SK-N-SH (cell line): ENCODE measurements at regions not wholly inside any gene's neighbourhood (a gene's known extent, or its start where the extent isn't known, plus 50 kb on each side); places are given as distances from the start of the nearest gene placed in this dataset.
A peak's percentile ranks its signal among the peaks of the same experiment; 100 is the strongest.

Experiments
- CTCF ChIA-PET: fragments of 300-600, 350-600 bp; formaldehyde crosslinking; extraction: SDS; loops from one replicate; lab custom pipeline; 2021; lab: Yijun Ruan, JAX
- POLR2A ChIA-PET: fragments of 350-600 bp; sonication (Branson Sonifier 250); formaldehyde crosslinking; extraction: SDS; loops from one replicate; lab custom pipeline; 2020; ENCODE audit warnings: antibody characterized with exemption, inconsistent platforms; lab: Yijun Ruan, JAX
- DNase-seq: peaks from one replicate; pipeline ENCODE4 v3.0.0; 2012
- H2AFZ ChIP-seq: fragments of 200-600 bp; sonication (generic); 2 replicates; pipeline ENCODE4 v1.8.1; 2016; ENCODE audit warnings: antibody characterized with exemption, mild to moderate bottlenecking, low read depth
- H3F3A ChIP-seq: fragments of 200-600 bp; sonication (generic); replicated peaks from 2 replicates; pipeline ENCODE3; 2016; ENCODE audit warnings: antibody characterized with exemption, mild to moderate bottlenecking; ENCODE audit not compliant: insufficient read depth
- H3K27ac ChIP-seq, 2 experiments: fragments of 200-500 bp in 1 of 2; fragments of 200-600 bp in 1 of 2; sonication (Bioruptor generic) in 1 of 2; sonication (generic), shearing (Covaris generic) in 1 of 2; 2 replicates each; pipeline versions ENCODE4 v1.5.1 to v1.6.1; 2014 to 2016; ENCODE audit warnings: low read depth in 2 of 2, inconsistent platforms in 1 of 2, low read length in 1 of 2, mild to moderate bottlenecking in 1 of 2, mixed read lengths in 1 of 2
- H3K27me3 ChIP-seq: fragments of 200-600 bp; sonication (generic), shearing (Covaris generic); 2 replicates; pipeline ENCODE4 v1.6.1; 2016; ENCODE audit warnings: mixed run types; ENCODE audit not compliant: insufficient read depth
- H3K36me3 ChIP-seq, 2 experiments: fragments of 200-500 bp in 1 of 2; fragments of 200-600 bp in 1 of 2; sonication (Bioruptor generic) in 1 of 2; sonication (generic) in 1 of 2; replicated peaks in 1 of 2; 2 replicates each; pipeline versions ENCODE3 to v1.5.1; 2014 to 2016; ENCODE audit warnings: low read length in 1 of 2, mild to moderate bottlenecking in 1 of 2; ENCODE audit not compliant: insufficient read depth in 2 of 2, control insufficient read depth in 1 of 2
- H3K4me1 ChIP-seq, 2 experiments: fragments of 200-500 bp in 1 of 2; fragments of 200-600 bp in 1 of 2; sonication (Bioruptor generic) in 1 of 2; sonication (generic), shearing (Covaris generic) in 1 of 2; 2 replicates each; pipeline versions ENCODE4 v1.5.1 to v1.6.1; 2014 to 2016; ENCODE audit warnings: low read depth in 1 of 2, low read length in 1 of 2, mixed run types in 1 of 2; ENCODE audit not compliant: insufficient read depth in 2 of 2, control insufficient read depth in 1 of 2
- H3K4me2 ChIP-seq: fragments of 200-600 bp; sonication (generic), shearing (Covaris generic); 2 replicates; pipeline ENCODE4 v1.6.1; 2017; ENCODE audit warnings: mixed run types
- H3K4me3 ChIP-seq, 2 experiments: fragments of 200-500 bp in 1 of 2; fragments of 200-600 bp in 1 of 2; sonication (Bioruptor generic) in 1 of 2; sonication (generic), shearing (Covaris generic) in 1 of 2; 2 replicates each; pipeline versions ENCODE4 v1.5.1 to v1.8.1; 2014 to 2016; ENCODE audit warnings: low read depth in 2 of 2, inconsistent platforms in 1 of 2, low read length in 1 of 2, mild to moderate bottlenecking in 1 of 2, mixed read lengths in 1 of 2, moderate library complexity in 1 of 2
- H3K79me2 ChIP-seq: fragments of 200-600 bp; sonication (generic); 2 replicates; pipeline ENCODE4 v1.8.1; 2017; ENCODE audit warnings: mild to moderate bottlenecking; ENCODE audit not compliant: insufficient read depth
- H3K9ac ChIP-seq: fragments of 200-600 bp; sonication (generic); 2 replicates; pipeline ENCODE4 v1.6.1; 2017; ENCODE audit warnings: mixed run types
- H3K9me2 ChIP-seq: fragments of 200-600 bp; sonication (generic); 2 replicates; pipeline ENCODE4 v1.6.1; 2017; ENCODE audit warnings: mixed run types
- H3K9me3 ChIP-seq: fragments of 200-600 bp; sonication (generic); 2 replicates; pipeline ENCODE4 v1.6.1; 2017; ENCODE audit warnings: mixed run types, mild to moderate bottlenecking, moderate library complexity
- H4K20me1 ChIP-seq: fragments of 200-600 bp; sonication (generic); 2 replicates; pipeline ENCODE4 v1.6.1; 2017; ENCODE audit warnings: mild to moderate bottlenecking, mixed run types; ENCODE audit not compliant: insufficient read depth
- CHD2 ChIP-seq: fragments of 150-350 bp; IDR thresholded peaks from 2 replicates; pipeline ENCODE4 v1.6.1; 2018; ENCODE audit warnings: low read length; ENCODE audit not compliant: partially characterized antibody
- CTCF ChIP-seq: fragments of 200-600 bp; sonication (generic); IDR thresholded peaks from 2 replicates; pipeline ENCODE4 v1.6.1; 2017; ENCODE audit warnings: antibody characterized with exemption, mild to moderate bottlenecking, moderate library complexity
- EP300 ChIP-seq, 2 experiments: IDR thresholded peaks; 2 replicates each; pipeline versions ENCODE4 v1.4.0 to v1.6.1; 2012; ENCODE audit warnings: borderline replicate concordance in 1 of 2, low read depth in 1 of 2, low read length in 1 of 2
- FOSL2 ChIP-seq: IDR thresholded peaks from 2 replicates; pipeline ENCODE4 v1.4.0; 2012; ENCODE audit warnings: low read depth, mild to moderate bottlenecking, moderate library complexity, borderline replicate concordance
- GABPA ChIP-seq: IDR thresholded peaks from 2 replicates; pipeline ENCODE4 v1.4.0; 2012; ENCODE audit warnings: low read depth, mild to moderate bottlenecking
- IRF3 ChIP-seq: fragments of 150-350 bp; IDR thresholded peaks from 2 replicates; pipeline ENCODE4 v1.6.1; 2016; ENCODE audit warnings: mild to moderate bottlenecking, low read depth, low read length
- MAX ChIP-seq: IDR thresholded peaks from 2 replicates; pipeline ENCODE4 v1.4.0; 2012; ENCODE audit warnings: low read depth
- MEF2A ChIP-seq: IDR thresholded peaks from 2 replicates; pipeline ENCODE4 v1.4.0; 2012; ENCODE audit warnings: low read depth, borderline replicate concordance
- NFIC ChIP-seq: IDR thresholded peaks from 2 replicates; pipeline ENCODE4 v1.4.0; 2012; ENCODE audit warnings: borderline replicate concordance
- PBX3 ChIP-seq: IDR thresholded peaks from 2 replicates; pipeline ENCODE4; 2012
- POLR2AphosphoS5 ChIP-seq: IDR thresholded peaks from 2 replicates; pipeline ENCODE4 v1.6.1; 2012; ENCODE audit warnings: low read depth, low read length
- RAD21 ChIP-seq: IDR thresholded peaks from 2 replicates; pipeline ENCODE4 v1.6.1; 2012; ENCODE audit warnings: mild to moderate bottlenecking, low read length
- RFX5 ChIP-seq: IDR thresholded peaks from 2 replicates; pipeline ENCODE4 v1.6.1; 2012; ENCODE audit warnings: mild to moderate bottlenecking, improper control_type of control experiment, low read length
- RXRA ChIP-seq: IDR thresholded peaks from 2 replicates; pipeline ENCODE4 v1.4.0; 2012; ENCODE audit warnings: low read depth, mild to moderate bottlenecking, borderline replicate concordance
- SIN3A ChIP-seq: IDR thresholded peaks from 2 replicates; pipeline ENCODE4 v1.6.1; 2012; ENCODE audit warnings: low read depth, mild to moderate bottlenecking, low read length, moderate library complexity, borderline replicate concordance
- SMC3 ChIP-seq: IDR thresholded peaks from 2 replicates; pipeline ENCODE4 v1.6.1; 2012; ENCODE audit warnings: low read depth, low read length, improper control_type of control experiment
- TAF1 ChIP-seq: IDR thresholded peaks from 2 replicates; pipeline ENCODE4 v1.6.1; 2012; ENCODE audit warnings: low read depth, mild to moderate bottlenecking, low read length, moderate library complexity, borderline replicate concordance
- TCF12 ChIP-seq: IDR thresholded peaks from 2 replicates; pipeline ENCODE4 v1.4.0; 2012
- TEAD4 ChIP-seq: IDR thresholded peaks from 2 replicates; pipeline ENCODE4 v1.4.0; 2012; ENCODE audit warnings: mild to moderate bottlenecking, borderline replicate concordance; ENCODE audit not compliant: insufficient read depth
- USF1 ChIP-seq: IDR thresholded peaks from 2 replicates; pipeline ENCODE4 v1.4.0; 2012; ENCODE audit warnings: low read depth, borderline replicate concordance
- WGBS: methylation state at CpG from one replicate; pipeline ENCODE4 v1.1.6; 2017; ENCODE audit warnings: low lambda C conversion rate; 5-methylcytosine and 5-hydroxymethylcytosine counted together

GRCh38 chr2:43131051-43131889 is 95.1 kb downstream of the ZFP36L2 start:
- Histone ChIP-seq H3K4me1 (peaks cover 11 to 19% of the 10 kb centered on the region in 2 experiments; a peak in 2 of 4 replicates), H3K27ac (no peak overlapping the region), H4K20me1 (no peaks in the 10 kb centered on the region), H3K79me2 (no peaks in the 10 kb centered on the region), H3K36me3 (no peaks in the 10 kb centered on the region), H3F3A (no peaks in the 10 kb centered on the region), H3K27me3 (no peaks in the 10 kb centered on the region), H2AFZ (no peak overlapping the region), H3K4me3 (no peak overlapping the region), H3K9ac (no peak overlapping the region), H3K9me2 (no peaks in the 10 kb centered on the region), H3K9me3 (no peaks in the 10 kb centered on the region), H3K4me2 (0 out of 2 replicates have a peak overlapping the region, but pooled peaks have one; percentile 14)
- TF ChIP-seq MEF2A (no peak), CTCF (peak; percentile 47), PBX3 (peak; percentile 60), SIN3A (no peak), TCF12 (peak; percentile 85), CHD2 (no peak), MAX (0 out of 2 replicates have a peak, but pooled peaks have one; percentile 42), POLR2AphosphoS5 (no peak), FOSL2 (peak; percentile 94), TEAD4 (no peak), RAD21 (peak; percentile 76), NFIC (peak; percentile 80), RFX5 (no peak), USF1 (no peak), EP300 (IDR thresholded peaks at IDR 0.05; ENCODE audit: borderline replicate concordance in 1 of 2, low read depth in 1 of 2, low read length in 1 of 2) (no peak; a peak in 1 of 4 replicates), RXRA (no peak; the same call in 1 of the 2 replicates), TAF1 (no peak), SMC3 (peak; percentile 65), IRF3 (no peak), GABPA (no peak)
- ChIA-PET CTCF (interaction anchor here (0.7 to 4.3 kb wide), 9 partner anchors 9 to 410 kb away, joined by 3 to 16 read pairs (median 3); no protein-coding TSS in a partner anchor), POLR2A (no interaction called here)
- peak; percentile 73 for DNase-seq
- WGBS: 52% methylated on average over 15 of the region's 18 CpGs
